GM23338 (cell line): ENCODE measurements at regions not wholly inside any gene's neighbourhood (a gene's known extent, or its start where the extent isn't known, plus 50 kb on each side); places are given as distances from the start of the nearest gene placed in this dataset.
A peak's percentile ranks its signal among the peaks of the same experiment; 100 is the strongest.

Experiments
- ATAC-seq: fragments of 200-7000 bp; cut with Tn5 transposase; 3 replicates; pipeline ENCODE4 v1.9.1; 2020
- DNase-seq: peaks from one replicate; pipeline ENCODE4 v3.0.0-alpha.2; 2015; ENCODE audit warnings: low spot score
- H2AFZ ChIP-seq: fragments of 200-600 bp; sonication (generic); 2 replicates; pipeline ENCODE4 v1.8.0; 2016; ENCODE audit warnings: antibody characterized with exemption, mild to moderate bottlenecking, moderate library complexity
- H3F3A ChIP-seq: fragments of 200-600 bp; sonication (generic); replicated peaks from 2 replicates; pipeline ENCODE4 v1.8.0; 2017; ENCODE audit warnings: antibody characterized with exemption, mixed run types, low read depth
- H3K27ac ChIP-seq: fragments of 200-600 bp; sonication (generic); 2 replicates; pipeline ENCODE4 v1.6.1; 2016; ENCODE audit warnings: low read depth
- H3K27me3 ChIP-seq: fragments of 200-600 bp; sonication (generic); 2 replicates; pipeline ENCODE4 v1.8.0; 2016; ENCODE audit warnings: mild to moderate bottlenecking, mixed run types, moderate library complexity; ENCODE audit not compliant: insufficient read depth
- H3K36me3 ChIP-seq: fragments of 200-600 bp; sonication (generic); 2 replicates; pipeline ENCODE4 v1.8.0; 2016; ENCODE audit warnings: mild to moderate bottlenecking; ENCODE audit not compliant: insufficient read depth
- H3K4me1 ChIP-seq: fragments of 200-600 bp; sonication (generic); 2 replicates; pipeline ENCODE4 v1.8.0; 2016; ENCODE audit warnings: mild to moderate bottlenecking, moderate library complexity; ENCODE audit not compliant: insufficient read depth
- H3K4me2 ChIP-seq: fragments of 200-600 bp; sonication (generic); 2 replicates; pipeline ENCODE4 v1.7.1; 2017; ENCODE audit warnings: mixed run types
- H3K4me3 ChIP-seq: fragments of 200-600 bp; sonication (generic); 2 replicates; pipeline ENCODE4 v1.6.1; 2016; ENCODE audit warnings: mixed run types
- H3K79me2 ChIP-seq: fragments of 200-600 bp; sonication (generic); replicated peaks from 2 replicates; pipeline ENCODE4 v1.8.0; 2017; ENCODE audit warnings: mild to moderate bottlenecking; ENCODE audit not compliant: insufficient read depth
- H3K9me2 ChIP-seq: fragments of 200-600 bp; sonication (generic); 2 replicates; pipeline ENCODE4 v1.8.0; 2017; ENCODE audit not compliant: insufficient read depth
- H4K20me1 ChIP-seq: fragments of 200-600 bp; sonication (generic); replicated peaks from 2 replicates; pipeline ENCODE4 v1.8.0; 2017; ENCODE audit warnings: mild to moderate bottlenecking; ENCODE audit not compliant: insufficient read depth
- H3K27ac Mint-ChIP-seq: 2 replicates; pipeline ENCODE4 v1.8.0; 2020; ENCODE audit warnings: inconsistent platforms, mild to moderate bottlenecking, moderate library complexity, mixed read lengths
- H3K27me3 Mint-ChIP-seq: 3 replicates; pipeline ENCODE4 v1.8.0; 2022; ENCODE audit warnings: low read depth, mild to moderate bottlenecking, moderate library complexity, mixed read lengths, inconsistent platforms; ENCODE audit not compliant: insufficient read depth, poor library complexity
- H3K36me3 Mint-ChIP-seq: 3 replicates; pipeline ENCODE4 v1.8.0; 2021; ENCODE audit warnings: low read depth, mild to moderate bottlenecking, inconsistent platforms, moderate library complexity, mixed read lengths
- H3K4me1 Mint-ChIP-seq: 3 replicates; pipeline ENCODE4 v1.8.0; 2020; ENCODE audit warnings: mild to moderate bottlenecking, inconsistent platforms, mixed read lengths
- H3K4me3 Mint-ChIP-seq: 3 replicates; pipeline ENCODE4 v1.8.0; 2021; ENCODE audit warnings: moderate library complexity, mild to moderate bottlenecking, inconsistent platforms, mixed read lengths
- H3K9me3 Mint-ChIP-seq: 3 replicates; pipeline ENCODE4 v1.8.0; 2020; ENCODE audit warnings: moderate library complexity, mild to moderate bottlenecking, inconsistent platforms, mixed read lengths
- CREB1 ChIP-seq: fragments of 250-450 bp; sonication (Bioruptor Pico); IDR thresholded peaks from 2 replicates; pipeline ENCODE4 v1.5.0; 2020; ENCODE audit warnings: low read depth, mild to moderate bottlenecking, moderate library complexity
- EZH2 ChIP-seq: fragments of 200-600 bp; sonication (generic); IDR thresholded peaks from one replicate; pipeline ENCODE4 v1.8.0; 2017; ENCODE audit warnings: antibody characterized with exemption, mild to moderate bottlenecking, low read depth; ENCODE audit not compliant: unreplicated experiment
- EZH2phosphoT487 ChIP-seq: fragments of 200-600 bp; sonication (generic); IDR thresholded peaks from one replicate; pipeline ENCODE4 v1.8.1; 2018; ENCODE audit warnings: antibody characterized with exemption; ENCODE audit not compliant: unreplicated experiment
- JUNB ChIP-seq: IDR thresholded peaks from one replicate; pipeline ENCODE4 v1.6.1; 2016; ENCODE audit warnings: antibody characterized with exemption; ENCODE audit not compliant: unreplicated experiment
- POLR2AphosphoS5 ChIP-seq: IDR thresholded peaks from 2 replicates; pipeline ENCODE4 v1.6.1; 2016; ENCODE audit warnings: antibody characterized with exemption, low read depth
- STAT1 ChIP-seq: IDR thresholded peaks from one replicate; pipeline ENCODE4 v1.6.1; 2016; ENCODE audit warnings: antibody characterized with exemption; ENCODE audit not compliant: unreplicated experiment
- ZNF114 ChIP-seq: fragments of 250-450 bp; sonication (Bioruptor Pico); IDR thresholded peaks from 2 replicates; pipeline ENCODE4 v1.5.0; 2020; ENCODE audit warnings: mild to moderate bottlenecking, moderate library complexity
- ZNF331 ChIP-seq: fragments of 250-450 bp; sonication (Bioruptor Pico); IDR thresholded peaks from 2 replicates; pipeline ENCODE4 v1.5.0; 2020; ENCODE audit warnings: low read depth, mild to moderate bottlenecking, moderate library complexity
- TF ChIP-seq, protein P1 (sequence below): IDR thresholded peaks from one replicate; pipeline ENCODE4 v1.6.1; 2018; ENCODE audit warnings: antibody characterized with exemption; ENCODE audit not compliant: unreplicated experiment
- TF ChIP-seq, protein P2 (sequence below), 2 experiments: fragments of 200-600 bp in 1 of 2; sonication (generic) in 1 of 2; conservative IDR thresholded peaks; 2 replicates each; pipeline versions ENCODE4 v1.5.1 to v1.6.1; 2016 to 2017; ENCODE audit warnings: antibody characterized with exemption in 2 of 2, low read depth in 2 of 2, mild to moderate bottlenecking in 2 of 2, moderate library complexity in 1 of 2
- TF ChIP-seq, protein P3 (sequence below): IDR thresholded peaks from 2 replicates; pipeline ENCODE4 v1.6.1; 2016; ENCODE audit warnings: antibody characterized with exemption

DNA sequence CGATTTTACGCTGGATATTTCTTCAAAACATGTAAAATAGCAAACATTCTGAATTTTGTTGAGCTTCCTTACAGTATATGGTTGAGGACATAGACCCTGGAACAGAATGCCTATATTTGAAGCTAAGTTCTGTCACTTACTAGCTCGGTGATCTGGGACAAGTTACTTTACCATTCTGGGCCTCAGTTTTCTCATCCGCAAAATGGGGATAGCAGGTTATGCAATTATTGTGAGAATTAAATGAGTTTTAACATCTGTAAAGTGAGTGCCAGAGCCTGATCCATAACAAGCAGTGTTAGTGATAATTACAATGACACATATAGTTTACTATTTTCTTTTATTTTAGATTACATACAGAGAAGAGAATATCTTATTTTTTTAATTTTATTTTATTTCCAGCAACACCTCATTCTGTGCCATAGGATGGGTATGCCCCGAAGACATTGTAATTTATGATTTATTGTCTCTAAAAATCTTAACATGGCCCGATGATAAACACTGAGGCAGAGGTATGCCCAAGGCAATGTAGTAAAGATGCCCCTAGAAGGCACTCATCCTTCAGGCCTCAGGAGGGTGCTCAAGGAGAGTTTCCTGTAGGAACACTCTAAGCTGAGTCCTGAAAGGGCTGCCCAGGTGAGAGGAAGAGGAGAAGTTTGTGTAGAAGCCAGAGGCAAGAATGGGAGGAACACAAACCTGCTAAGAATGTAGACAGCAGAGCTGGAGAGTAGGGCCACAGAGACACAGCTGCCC, 250.9 kb downstream of the BCL11A start:
- no peaks in the 10 kb centered on the region for H3K9me2 ChIP-seq
- H4K20me1 ChIP-seq: no peaks in the 10 kb centered on the region
- no peak overlapping the region for H3K4me3 Mint-ChIP-seq
- H3K4me1 Mint-ChIP-seq: peaks cover 19% of the 10 kb centered on the region
- TF ChIP-seq, protein P1, sequence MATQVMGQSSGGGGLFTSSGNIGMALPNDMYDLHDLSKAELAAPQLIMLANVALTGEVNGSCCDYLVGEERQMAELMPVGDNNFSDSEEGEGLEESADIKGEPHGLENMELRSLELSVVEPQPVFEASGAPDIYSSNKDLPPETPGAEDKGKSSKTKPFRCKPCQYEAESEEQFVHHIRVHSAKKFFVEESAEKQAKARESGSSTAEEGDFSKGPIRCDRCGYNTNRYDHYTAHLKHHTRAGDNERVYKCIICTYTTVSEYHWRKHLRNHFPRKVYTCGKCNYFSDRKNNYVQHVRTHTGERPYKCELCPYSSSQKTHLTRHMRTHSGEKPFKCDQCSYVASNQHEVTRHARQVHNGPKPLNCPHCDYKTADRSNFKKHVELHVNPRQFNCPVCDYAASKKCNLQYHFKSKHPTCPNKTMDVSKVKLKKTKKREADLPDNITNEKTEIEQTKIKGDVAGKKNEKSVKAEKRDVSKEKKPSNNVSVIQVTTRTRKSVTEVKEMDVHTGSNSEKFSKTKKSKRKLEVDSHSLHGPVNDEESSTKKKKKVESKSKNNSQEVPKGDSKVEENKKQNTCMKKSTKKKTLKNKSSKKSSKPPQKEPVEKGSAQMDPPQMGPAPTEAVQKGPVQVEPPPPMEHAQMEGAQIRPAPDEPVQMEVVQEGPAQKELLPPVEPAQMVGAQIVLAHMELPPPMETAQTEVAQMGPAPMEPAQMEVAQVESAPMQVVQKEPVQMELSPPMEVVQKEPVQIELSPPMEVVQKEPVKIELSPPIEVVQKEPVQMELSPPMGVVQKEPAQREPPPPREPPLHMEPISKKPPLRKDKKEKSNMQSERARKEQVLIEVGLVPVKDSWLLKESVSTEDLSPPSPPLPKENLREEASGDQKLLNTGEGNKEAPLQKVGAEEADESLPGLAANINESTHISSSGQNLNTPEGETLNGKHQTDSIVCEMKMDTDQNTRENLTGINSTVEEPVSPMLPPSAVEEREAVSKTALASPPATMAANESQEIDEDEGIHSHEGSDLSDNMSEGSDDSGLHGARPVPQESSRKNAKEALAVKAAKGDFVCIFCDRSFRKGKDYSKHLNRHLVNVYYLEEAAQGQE: no peak
- TF ChIP-seq, protein P2, sequence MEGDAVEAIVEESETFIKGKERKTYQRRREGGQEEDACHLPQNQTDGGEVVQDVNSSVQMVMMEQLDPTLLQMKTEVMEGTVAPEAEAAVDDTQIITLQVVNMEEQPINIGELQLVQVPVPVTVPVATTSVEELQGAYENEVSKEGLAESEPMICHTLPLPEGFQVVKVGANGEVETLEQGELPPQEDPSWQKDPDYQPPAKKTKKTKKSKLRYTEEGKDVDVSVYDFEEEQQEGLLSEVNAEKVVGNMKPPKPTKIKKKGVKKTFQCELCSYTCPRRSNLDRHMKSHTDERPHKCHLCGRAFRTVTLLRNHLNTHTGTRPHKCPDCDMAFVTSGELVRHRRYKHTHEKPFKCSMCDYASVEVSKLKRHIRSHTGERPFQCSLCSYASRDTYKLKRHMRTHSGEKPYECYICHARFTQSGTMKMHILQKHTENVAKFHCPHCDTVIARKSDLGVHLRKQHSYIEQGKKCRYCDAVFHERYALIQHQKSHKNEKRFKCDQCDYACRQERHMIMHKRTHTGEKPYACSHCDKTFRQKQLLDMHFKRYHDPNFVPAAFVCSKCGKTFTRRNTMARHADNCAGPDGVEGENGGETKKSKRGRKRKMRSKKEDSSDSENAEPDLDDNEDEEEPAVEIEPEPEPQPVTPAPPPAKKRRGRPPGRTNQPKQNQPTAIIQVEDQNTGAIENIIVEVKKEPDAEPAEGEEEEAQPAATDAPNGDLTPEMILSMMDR (conservative IDR thresholded peaks at IDR 0.05; ENCODE audit: low read depth in 2 of 2): peak; percentile 33 to 51; a peak in 3 of 4 replicates
- H3K9me3 Mint-ChIP-seq: no peaks in the 10 kb centered on the region
- H3K4me2 ChIP-seq: no peak overlapping the region
- H3K27ac ChIP-seq: no peak overlapping the region
- no peak overlapping the region for H3K27ac Mint-ChIP-seq
- 0 out of 2 replicates have a peak, but pooled peaks cover 5% of the 10 kb centered on the region for H3K4me1 ChIP-seq
- no peaks in the 10 kb centered on the region for H3F3A ChIP-seq
- H3K27me3 Mint-ChIP-seq: peaks cover 8% of the 10 kb centered on the region
- H2AFZ ChIP-seq: no peak overlapping the region
- H3K79me2 ChIP-seq: no peaks in the 10 kb centered on the region
- ATAC-seq: peak; percentile 81
- peak; percentile 37 for DNase-seq
- no peaks in the 10 kb centered on the region for H3K36me3 ChIP-seq
- H3K27me3 ChIP-seq: no peaks in the 10 kb centered on the region
- H3K4me3 ChIP-seq: no peak overlapping the region
- no peaks in the 10 kb centered on the region for H3K36me3 Mint-ChIP-seq

DNA sequence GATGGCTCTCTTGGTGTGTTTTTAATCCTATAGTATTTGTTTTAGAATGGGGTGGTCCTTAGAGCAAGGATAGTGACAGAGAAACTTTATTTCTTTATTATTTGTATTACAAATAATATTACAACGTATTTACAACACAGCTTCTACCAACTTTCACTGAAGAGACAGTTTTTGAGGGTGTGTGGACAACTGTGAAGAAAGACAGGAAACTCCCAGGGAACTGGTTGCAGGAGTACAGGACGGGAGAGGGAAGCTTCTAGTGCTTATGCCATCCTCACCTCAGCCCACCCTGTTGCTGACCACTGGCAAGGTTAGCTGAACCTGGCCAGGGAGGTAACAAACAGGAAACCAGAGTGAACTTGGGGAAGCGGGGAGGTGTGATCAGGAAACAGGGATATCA, 251.7 kb downstream of the BCL11A start:
- Mint-ChIP-seq H3K27ac (no peak overlapping the region), H3K4me3 (no peak overlapping the region), H3K9me3 (no peaks in the 10 kb centered on the region), H3K27me3 (peaks cover 8% of the 10 kb centered on the region), H3K4me1 (peaks cover 23% of the 10 kb centered on the region), H3K36me3 (no peaks in the 10 kb centered on the region)
- Histone ChIP-seq H4K20me1 (no peaks in the 10 kb centered on the region), H3K27me3 (no peaks in the 10 kb centered on the region; the same call in 1 of the 2 replicates), H3K9me2 (no peaks in the 10 kb centered on the region), H3K4me1 (0 out of 2 replicates have a peak, but pooled peaks cover 11% of the 10 kb centered on the region), H3K4me2 (no peak overlapping the region), H3F3A (no peaks in the 10 kb centered on the region), H3K79me2 (no peaks in the 10 kb centered on the region), H3K27ac (no peak overlapping the region), H3K4me3 (no peak overlapping the region), H2AFZ (no peak overlapping the region), H3K36me3 (no peaks in the 10 kb centered on the region)
- ATAC-seq (no peak), DNase-seq (no peak)
- TF ChIP-seq STAT1 (no peak), ZNF331 (no peak), EZH2phosphoT487 (no peak), JUNB (no peak), EZH2 (no peak), CREB1 (no peak), ZNF114 (CRISPR knock-in tag) (no peak), POLR2AphosphoS5 (no peak)
- TF ChIP-seq, protein P3, sequence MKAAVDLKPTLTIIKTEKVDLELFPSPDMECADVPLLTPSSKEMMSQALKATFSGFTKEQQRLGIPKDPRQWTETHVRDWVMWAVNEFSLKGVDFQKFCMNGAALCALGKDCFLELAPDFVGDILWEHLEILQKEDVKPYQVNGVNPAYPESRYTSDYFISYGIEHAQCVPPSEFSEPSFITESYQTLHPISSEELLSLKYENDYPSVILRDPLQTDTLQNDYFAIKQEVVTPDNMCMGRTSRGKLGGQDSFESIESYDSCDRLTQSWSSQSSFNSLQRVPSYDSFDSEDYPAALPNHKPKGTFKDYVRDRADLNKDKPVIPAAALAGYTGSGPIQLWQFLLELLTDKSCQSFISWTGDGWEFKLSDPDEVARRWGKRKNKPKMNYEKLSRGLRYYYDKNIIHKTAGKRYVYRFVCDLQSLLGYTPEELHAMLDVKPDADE: no peak
- TF ChIP-seq, protein P1: no peak
